Endothelial cell of umbilical vein (primary cell): ENCODE measurements at regions not wholly inside any gene's neighbourhood (a gene's known extent, or its start where the extent isn't known, plus 50 kb on each side); places are given as distances from the start of the nearest gene placed in this dataset.

Experiments
- BruUV-seq: library from RNA; stranded (reverse); fragments of 400-500 nt; replicated peaks from 2 replicates; lab custom pipeline; 2021; lab: Mats Ljungman, UMichigan
- CTCF ChIA-PET: fragments of 300-600, 350-600 bp; sonication (Branson Sonifier 250); formaldehyde crosslinking; loops from one replicate; lab custom pipeline; 2021; ENCODE audit warnings: antibody characterized with exemption, inconsistent platforms; lab: Charles Lee
- POLR2A ChIA-PET: fragments of 300-600, 350-600 bp; sonication (Branson Sonifier 250); formaldehyde crosslinking; loops from one replicate; lab custom pipeline; 2021; ENCODE audit warnings: antibody characterized with exemption, inconsistent platforms; lab: Charles Lee
- DNase-seq: peaks from one replicate; pipeline ENCODE4 v3.0.0-alpha.2; 2011; ENCODE audit warnings: low read depth, low spot score
- FAIRE-seq: peaks from 2 replicates; lab custom pipeline; 2011; peaks lifted over from hg19 to GRCh38; lab: Jason Lieb, UNC
- H2AFZ ChIP-seq: 2 replicates; pipeline ENCODE4 v1.6.0; 2012; ENCODE audit warnings: low read depth, low read length, control low read depth, inconsistent platforms
- H3K27ac ChIP-seq: 2 replicates; pipeline ENCODE4 v1.5.1; 2011; ENCODE audit warnings: low read depth, mild to moderate bottlenecking, control low read depth, low read length, moderate library complexity; ENCODE audit not compliant: insufficient read depth
- H3K27me3 ChIP-seq, 2 experiments: 2 replicates each; pipeline versions ENCODE4 v1.6.0 to v1.6.1; 2011; ENCODE audit warnings: low read length in 2 of 2, mixed read lengths in 1 of 2; ENCODE audit not compliant: control insufficient read depth in 2 of 2, insufficient read depth in 2 of 2
- H3K36me3 ChIP-seq, 2 experiments: 2 replicates in 1 of 2; 3 replicates in 1 of 2; pipeline ENCODE4 v1.5.1; 2011; ENCODE audit warnings: low read length in 2 of 2, mild to moderate bottlenecking in 1 of 2, moderate library complexity in 1 of 2; ENCODE audit not compliant: control insufficient read depth in 2 of 2, insufficient read depth in 2 of 2; ENCODE audit errors: extremely low read depth in 1 of 2
- H3K4me1 ChIP-seq: 3 replicates; pipeline ENCODE4 v1.5.1; 2011; ENCODE audit warnings: mild to moderate bottlenecking, low read length; ENCODE audit not compliant: control insufficient read depth, insufficient read depth; ENCODE audit errors: extremely low read depth
- H3K4me2 ChIP-seq: 2 replicates; pipeline ENCODE4 v1.6.1; 2011; ENCODE audit warnings: low read length, control low read depth, mixed read lengths; ENCODE audit not compliant: insufficient read depth
- H3K4me3 ChIP-seq, 3 experiments: fragments of 200-600 bp in 1 of 3; sonication (generic), shearing (Covaris generic) in 1 of 3; replicated peaks in 1 of 3; 2 replicates each; pipeline ENCODE4 v1.5.1; 2011 to 2016; ENCODE audit warnings: control low read depth in 3 of 3, low read length in 3 of 3, mild to moderate bottlenecking in 2 of 3, inconsistent platforms in 1 of 3, low read depth in 1 of 3, moderate library complexity in 1 of 3; ENCODE audit not compliant: insufficient read depth in 1 of 3
- H3K79me2 ChIP-seq: 2 replicates; pipeline ENCODE4 v1.6.0; 2012; ENCODE audit warnings: low read length, inconsistent platforms; ENCODE audit not compliant: control insufficient read depth, insufficient read depth
- H3K9ac ChIP-seq: replicated peaks from 2 replicates; pipeline ENCODE3; 2011; ENCODE audit warnings: low read length, control low read depth; ENCODE audit not compliant: insufficient read depth; ENCODE audit errors: extremely low read depth
- H3K9me1 ChIP-seq: replicated peaks from 3 replicates; pipeline ENCODE4 v1.6.0; 2011; ENCODE audit warnings: mild to moderate bottlenecking, low read length; ENCODE audit not compliant: control insufficient read depth, insufficient read depth; ENCODE audit errors: extremely low read depth
- H3K9me3 ChIP-seq: replicated peaks from 2 replicates; pipeline ENCODE4 v1.5.1; 2012; ENCODE audit warnings: low read length, inconsistent platforms; ENCODE audit not compliant: control insufficient read depth, insufficient read depth
- H4K20me1 ChIP-seq: replicated peaks from 2 replicates; pipeline ENCODE3; 2011; ENCODE audit warnings: mild to moderate bottlenecking, low read length; ENCODE audit not compliant: control insufficient read depth, insufficient read depth; ENCODE audit errors: extremely low read depth
- CTCF ChIP-seq, 2 donors: IDR thresholded peaks; 1 replicate in 1 of 2; 2 replicates in 1 of 2; pipeline ENCODE4 v1.5.1; 2011; ENCODE audit warnings: low read length in 2 of 2, mild to moderate bottlenecking in 2 of 2, moderate library complexity in 2 of 2, control low read depth in 1 of 2, inconsistent platforms in 1 of 2, low read depth in 1 of 2; ENCODE audit not compliant: insufficient read depth in 1 of 2; ENCODE audit errors: extremely low read depth in 1 of 2
- FOS ChIP-seq: IDR thresholded peaks from 2 replicates; pipeline ENCODE4 v1.6.1; 2011; ENCODE audit warnings: mild to moderate bottlenecking, low read length, moderate library complexity, borderline replicate concordance; ENCODE audit not compliant: insufficient read depth
- MYC ChIP-seq: IDR thresholded peaks from one replicate; pipeline ENCODE4 v1.6.1; 2011; ENCODE audit warnings: mild to moderate bottlenecking, low read depth, low read length
- dilution Hi-C: fragments of 300-500 bp; cut with MboI; formaldehyde crosslinking; loops from one replicate; pipeline ENCODE4 v1.15.0; 2019; ENCODE audit warnings: low sequenced_read_pairs; ENCODE audit not compliant: extremely low pct_ligation_motif_present
- intact Hi-C: fragments of 100-400 bp; cut with micrococcal nuclease; formaldehyde crosslinking; loops from one replicate; pipeline ENCODE4 v1.10.0; 2022

GRCh38 chr2:8574196-8575037, 107.4 kb upstream of the ID2 start:
- no peak overlapping the region for H3K9ac ChIP-seq
- CTCF ChIA-PET, result no interaction called here
- no peaks in the 10 kb centered on the region for H3K4me1 ChIP-seq
- dilution Hi-C loops (no loop called here), intact Hi-C loops (no loop called here)
- FAIRE-seq (no peak), DNase-seq (no peak)
- POLR2A ChIA-PET, result no interaction called here
- no peaks in the 10 kb centered on the region for H4K20me1 ChIP-seq
- H3K9me3 ChIP-seq, result no peaks in the 10 kb centered on the region
- H2AFZ ChIP-seq, result no peak overlapping the region
- no peak overlapping the region for H3K4me3 ChIP-seq
- no peaks in the 10 kb centered on the region for H3K79me2 ChIP-seq
- TF ChIP-seq FOS, result no peak
- no peak for TF ChIP-seq MYC
- no peak for TF ChIP-seq CTCF (IDR thresholded peaks at IDR 0.05; ENCODE audit: extremely low read depth in 1 of 2, insufficient read depth in 1 of 2, low read depth in 1 of 2, low read length in 2 of 2)
- H3K9me1 ChIP-seq, result no peaks in the 10 kb centered on the region
- H3K4me2 ChIP-seq, result no peak overlapping the region
- H3K27ac ChIP-seq, result no peak overlapping the region
- no TSS peak for BruUV-seq
- H3K27me3 ChIP-seq, result no peaks in the 10 kb centered on the region
- no peaks in the 10 kb centered on the region for H3K36me3 ChIP-seq
